ENCODE measurements at regions not wholly inside any gene's neighbourhood (a gene's known extent, or its start where the extent isn't known, plus 50 kb on each side); places are given as distances from the start of the nearest gene placed in this dataset.

- no peak overlapping the region for H2AK9ac ChIP-seq (replicated peaks; ENCODE audit: low read depth, low read length, poor library complexity)
- no peaks in the 10 kb centered on the region for H3K36me3 ChIP-seq (ENCODE audit: control insufficient read depth, insufficient read depth, low read length)
- POLR2A ChIA-PET (ENCODE audit: unreplicated experiment), result no interaction called here
- no peak overlapping the region for H2AK5ac ChIP-seq (ENCODE audit: low read depth, low read length)
- WGBS, 2 experiments (ENCODE audit: extremely low coverage in 2 of 2, insufficient read length in 1 of 2), result no CpG with 5 or more reads among the region's 5 CpGs
- no peak overlapping the region for H3K18ac ChIP-seq (ENCODE audit: low read depth, low read length)
- H2BK20ac ChIP-seq (ENCODE audit: low read depth, low read length), result no peak overlapping the region
- no peak overlapping the region for H3K4ac ChIP-seq (ENCODE audit: low read depth, low read length)
- no peaks in the 10 kb centered on the region for H4K20me1 ChIP-seq (ENCODE audit: insufficient read depth, low read length)
- no peak overlapping the region for H4K5ac ChIP-seq (ENCODE audit: low read depth, low read length)
- no peak overlapping the region for H3K23ac ChIP-seq (ENCODE audit: low read depth, low read length)
- peaks cover 24% of the 10 kb centered on the region for H3K9me3 ChIP-seq (ENCODE audit: control insufficient read depth, insufficient read depth, low read length)
- no peak overlapping the region for H3K4me3 ChIP-seq (ENCODE audit: insufficient read depth, low read depth, low read length)
- no peak overlapping the region for H3K9ac ChIP-seq (ENCODE audit: low read depth, low read length)
- DNase-seq, result no peak
- TF ChIP-seq RAD21 (IDR thresholded peaks at IDR 0.05; ENCODE audit: low read length), result no peak
- no peak for TF ChIP-seq MAZ (IDR thresholded peaks at IDR 0.05; ENCODE audit: borderline replicate concordance, low read depth, low read length)
- TF ChIP-seq ELK1 (IDR thresholded peaks at IDR 0.05; ENCODE audit: borderline replicate concordance, low read depth, low read length), result no peak
- no peak for TF ChIP-seq SMC3 (IDR thresholded peaks at IDR 0.05; ENCODE audit: low read depth, low read length)
- TF ChIP-seq NFE2L2 (IDR thresholded peaks at IDR 0.05; ENCODE audit: low read depth, low read length), result no peak
- TF ChIP-seq MAFK (IDR thresholded peaks at IDR 0.05; ENCODE audit: low read depth, low read length), result no peak
- TF ChIP-seq BHLHE40 (IDR thresholded peaks at IDR 0.05; ENCODE audit: low read depth, low read length), result no peak
- no peak overlapping the region for H2BK5ac ChIP-seq (ENCODE audit: low read depth, low read length, poor library complexity, severe bottlenecking)
- H2BK120ac ChIP-seq (ENCODE audit: low read depth, low read length), result no peak overlapping the region
- CTCF ChIA-PET, result no interaction called here
- no peaks in the 10 kb centered on the region for H3K9me1 ChIP-seq (ENCODE audit: insufficient read depth, low read length)
- ATAC-seq (ENCODE audit: low read depth), result no peak
- intact Hi-C loops (cut with micrococcal nuclease) (no loop called here), dilution Hi-C loops (cut with HindIII; ENCODE audit: low sequenced_read_pairs, unreplicated experiment) (no loop called here), in situ Hi-C loops (cut with MboI; ENCODE audit: low sequenced_read_pairs) (no loop called here)
- H4K91ac ChIP-seq (ENCODE audit: insufficient read depth, low read depth, low read length), result no peak overlapping the region
- BruUV-seq (replicated peaks), result no TSS peak
- no peak overlapping the region for H3K4me2 ChIP-seq (ENCODE audit: low read depth, low read length)
- H3K27me3 ChIP-seq (ENCODE audit: control insufficient read depth, insufficient read depth, low read length), result no peaks in the 10 kb centered on the region
- H3K79me1 ChIP-seq (ENCODE audit: low read depth in 1 of 2, low read length in 2 of 2), result no peaks in the 10 kb centered on the region
- no peak overlapping the region for H2AFZ ChIP-seq (replicated peaks; ENCODE audit: low read length, poor library complexity)
- no peak overlapping the region for H3K56ac ChIP-seq (ENCODE audit: extremely low read depth, insufficient read depth, low read length)
- H2BK15ac ChIP-seq (ENCODE audit: low read depth, low read length), result no peak overlapping the region
- H3K4me1 ChIP-seq (ENCODE audit: control insufficient read depth, insufficient read depth, low read length), result no peaks in the 10 kb centered on the region
- H3K27ac ChIP-seq (ENCODE audit: insufficient read depth, low read length), result no peak overlapping the region
- H3K14ac ChIP-seq (replicated peaks; ENCODE audit: low read depth, low read length), result no peak overlapping the region
- H4K8ac ChIP-seq (ENCODE audit: low read depth in 2 of 2, low read length in 2 of 2), result no peak overlapping the region
Measured at GRCh38 chr9:85321561-85321960, 420.2 kb downstream of the AGTPBP1 start.
